ENCODE measurements at regions not wholly inside any gene's neighbourhood (a gene's known extent, or its start where the extent isn't known, plus 50 kb on each side); places are given as distances from the start of the nearest gene placed in this dataset.

GRCh38 chr10:128469515-128469914 is 343.3 kb upstream of the MKI67 start:
- H3K4me3 ChIP-seq (ENCODE audit: low read depth, low read length): no peak overlapping the region
- TF ChIP-seq CTCF (IDR thresholded peaks at IDR 0.05; ENCODE audit: insufficient read depth, low read length, severe bottlenecking): no peak
- FAIRE-seq: no peak
- DNase-seq (ENCODE audit: low read depth): no peak
- H3K27me3 ChIP-seq (ENCODE audit: control insufficient read depth, insufficient read depth, low read length): no peaks in the 10 kb centered on the region
- H3K36me3 ChIP-seq (ENCODE audit: control insufficient read depth, insufficient read depth, low read length): no peaks in the 10 kb centered on the region

DNA sequence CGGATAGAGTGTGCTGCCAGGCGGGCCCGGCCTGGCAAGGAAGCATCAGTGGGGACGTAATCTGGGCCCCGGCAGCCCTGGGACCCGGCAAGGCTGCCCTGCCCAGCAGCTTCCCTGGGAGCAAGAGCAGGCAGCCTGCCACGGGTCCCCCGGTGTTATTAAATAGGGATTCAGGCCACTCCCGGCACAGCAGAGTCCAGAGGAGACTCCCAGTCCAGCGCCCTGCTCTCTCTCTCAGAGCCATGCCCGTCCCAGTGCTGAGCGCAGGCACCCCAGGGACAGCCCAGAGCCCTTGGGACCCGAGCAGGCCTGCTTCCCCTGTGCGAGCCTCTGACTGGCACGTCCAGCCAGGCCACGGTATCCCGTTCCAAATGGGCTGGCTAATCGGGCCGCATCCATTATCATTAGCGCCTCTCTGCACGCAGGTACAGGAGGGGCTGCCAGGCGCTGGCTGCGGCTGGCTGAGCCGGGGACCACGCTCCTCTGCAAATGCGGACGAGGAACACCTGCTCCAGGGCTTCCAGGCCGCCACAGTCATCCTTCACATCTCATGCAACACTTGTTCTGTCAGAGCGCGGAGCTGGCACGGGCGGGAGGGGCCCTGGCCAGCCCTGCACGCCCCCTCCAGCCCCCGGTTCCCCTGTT is 344.2 kb upstream of the MKI67 start:
- Histone ChIP-seq H3K36me3 (ENCODE audit: control insufficient read depth, insufficient read depth, low read length) (no peaks in the 10 kb centered on the region), H3K27me3 (ENCODE audit: control insufficient read depth, insufficient read depth, low read length) (no peaks in the 10 kb centered on the region), H3K4me3 (ENCODE audit: low read depth, low read length) (no peak overlapping the region)
- no peak for DNase-seq (ENCODE audit: low read depth)
- no peak for TF ChIP-seq CTCF (IDR thresholded peaks at IDR 0.05; ENCODE audit: insufficient read depth, low read length, severe bottlenecking)
- FAIRE-seq: no peak

- no peak overlapping the region for H3K4me3 ChIP-seq (ENCODE audit: low read depth, low read length)
- no peak for FAIRE-seq
- TF ChIP-seq CTCF (IDR thresholded peaks at IDR 0.05; ENCODE audit: insufficient read depth, low read length, severe bottlenecking): no peak
These were observed 344.9 kb upstream of the MKI67 start for GRCh38 chr10:128471151-128471550.

GRCh38 chr10:128472196-128472595 is 346.0 kb upstream of the MKI67 start:
- no peak for TF ChIP-seq CTCF (IDR thresholded peaks at IDR 0.05; ENCODE audit: insufficient read depth, low read length, severe bottlenecking)
- H3K4me3 ChIP-seq (ENCODE audit: low read depth, low read length): no peak overlapping the region
- DNase-seq (ENCODE audit: low read depth) (no peak), FAIRE-seq (no peak)
- no peaks in the 10 kb centered on the region for H3K27me3 ChIP-seq (ENCODE audit: control insufficient read depth, insufficient read depth, low read length)
- no peaks in the 10 kb centered on the region for H3K36me3 ChIP-seq (ENCODE audit: control insufficient read depth, insufficient read depth, low read length)

More at GRCh38 chr10:128471151-128471550, 344.9 kb upstream of the MKI67 start:
- no peaks in the 10 kb centered on the region for H3K27me3 ChIP-seq (ENCODE audit: control insufficient read depth, insufficient read depth, low read length)
- no peaks in the 10 kb centered on the region for H3K36me3 ChIP-seq (ENCODE audit: control insufficient read depth, insufficient read depth, low read length)
- DNase-seq (ENCODE audit: low read depth): no peak

DNA sequence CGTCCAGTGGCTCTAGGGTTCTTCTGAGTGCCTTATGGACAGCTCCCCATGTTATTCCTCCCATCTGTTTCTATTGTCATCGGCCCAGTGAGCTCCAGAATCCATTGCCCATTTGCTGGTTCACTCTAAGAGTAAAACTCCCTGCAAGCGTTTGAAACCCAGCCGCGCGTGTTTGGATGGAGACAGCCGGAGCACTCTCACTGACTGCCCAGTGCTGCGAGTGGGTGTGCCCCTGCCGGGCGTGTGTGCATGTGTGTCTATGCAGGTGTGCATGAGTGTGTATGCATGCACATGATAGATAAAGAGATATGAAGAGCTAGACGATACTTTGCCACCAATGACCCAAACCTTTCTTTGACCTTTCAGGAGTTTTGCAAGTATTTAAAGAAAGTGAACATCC is 347.2 kb upstream of the MKI67 start:
- DNase-seq (ENCODE audit: low read depth) (no peak), FAIRE-seq (no peak)
- no peak overlapping the region for H3K4me3 ChIP-seq (ENCODE audit: low read depth, low read length)
- no peaks in the 10 kb centered on the region for H3K36me3 ChIP-seq (ENCODE audit: control insufficient read depth, insufficient read depth, low read length)
- no peaks in the 10 kb centered on the region for H3K27me3 ChIP-seq (ENCODE audit: control insufficient read depth, insufficient read depth, low read length)
- no peak for TF ChIP-seq CTCF (IDR thresholded peaks at IDR 0.05; ENCODE audit: insufficient read depth, low read length, severe bottlenecking)

DNA sequence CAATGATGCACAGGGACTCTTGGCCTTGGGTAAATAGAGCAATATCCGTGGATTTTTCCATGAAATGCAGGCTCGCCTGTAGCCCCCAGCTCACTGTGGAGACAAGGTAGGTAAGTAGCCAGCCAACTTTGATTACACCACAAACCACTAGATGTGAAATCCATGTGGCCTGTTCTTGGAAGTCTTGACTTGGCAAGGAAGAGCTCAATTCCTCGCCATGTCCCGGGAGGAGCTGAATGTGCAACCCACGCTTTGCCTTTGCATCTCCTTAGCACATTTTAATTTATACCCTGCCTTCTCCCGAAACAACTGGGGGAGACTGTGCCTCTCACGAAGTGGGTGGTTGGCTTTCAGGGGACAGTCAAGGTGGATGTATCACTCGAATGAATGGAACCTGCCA is 347.7 kb upstream of the MKI67 start:
- Histone ChIP-seq H3K36me3 (ENCODE audit: control insufficient read depth, insufficient read depth, low read length) (no peaks in the 10 kb centered on the region), H3K4me3 (ENCODE audit: low read depth, low read length) (no peak overlapping the region), H3K27me3 (ENCODE audit: control insufficient read depth, insufficient read depth, low read length) (no peaks in the 10 kb centered on the region)
- FAIRE-seq: no peak
- TF ChIP-seq CTCF (IDR thresholded peaks at IDR 0.05; ENCODE audit: insufficient read depth, low read length, severe bottlenecking): no peak
- no peak for DNase-seq (ENCODE audit: low read depth)

All from bronchial epithelial cell (primary cell).